ENCODE measurements at regions not wholly inside any gene's neighbourhood (a gene's known extent, or its start where the extent isn't known, plus 50 kb on each side); places are given as distances from the start of the nearest gene placed in this dataset.

GRCh38 chr9:118538959-118539358, 830.3 kb downstream of the BRINP1 start:
- TF ChIP-seq POLR2AphosphoS5 (IDR thresholded peaks at IDR 0.05; ENCODE audit: low read depth, low read length): no peak
- TF ChIP-seq TAF1 (IDR thresholded peaks at IDR 0.05; ENCODE audit: borderline replicate concordance, insufficient read depth, low read length): no peak
- TF ChIP-seq, protein P1, sequence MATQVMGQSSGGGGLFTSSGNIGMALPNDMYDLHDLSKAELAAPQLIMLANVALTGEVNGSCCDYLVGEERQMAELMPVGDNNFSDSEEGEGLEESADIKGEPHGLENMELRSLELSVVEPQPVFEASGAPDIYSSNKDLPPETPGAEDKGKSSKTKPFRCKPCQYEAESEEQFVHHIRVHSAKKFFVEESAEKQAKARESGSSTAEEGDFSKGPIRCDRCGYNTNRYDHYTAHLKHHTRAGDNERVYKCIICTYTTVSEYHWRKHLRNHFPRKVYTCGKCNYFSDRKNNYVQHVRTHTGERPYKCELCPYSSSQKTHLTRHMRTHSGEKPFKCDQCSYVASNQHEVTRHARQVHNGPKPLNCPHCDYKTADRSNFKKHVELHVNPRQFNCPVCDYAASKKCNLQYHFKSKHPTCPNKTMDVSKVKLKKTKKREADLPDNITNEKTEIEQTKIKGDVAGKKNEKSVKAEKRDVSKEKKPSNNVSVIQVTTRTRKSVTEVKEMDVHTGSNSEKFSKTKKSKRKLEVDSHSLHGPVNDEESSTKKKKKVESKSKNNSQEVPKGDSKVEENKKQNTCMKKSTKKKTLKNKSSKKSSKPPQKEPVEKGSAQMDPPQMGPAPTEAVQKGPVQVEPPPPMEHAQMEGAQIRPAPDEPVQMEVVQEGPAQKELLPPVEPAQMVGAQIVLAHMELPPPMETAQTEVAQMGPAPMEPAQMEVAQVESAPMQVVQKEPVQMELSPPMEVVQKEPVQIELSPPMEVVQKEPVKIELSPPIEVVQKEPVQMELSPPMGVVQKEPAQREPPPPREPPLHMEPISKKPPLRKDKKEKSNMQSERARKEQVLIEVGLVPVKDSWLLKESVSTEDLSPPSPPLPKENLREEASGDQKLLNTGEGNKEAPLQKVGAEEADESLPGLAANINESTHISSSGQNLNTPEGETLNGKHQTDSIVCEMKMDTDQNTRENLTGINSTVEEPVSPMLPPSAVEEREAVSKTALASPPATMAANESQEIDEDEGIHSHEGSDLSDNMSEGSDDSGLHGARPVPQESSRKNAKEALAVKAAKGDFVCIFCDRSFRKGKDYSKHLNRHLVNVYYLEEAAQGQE (IDR thresholded peaks at IDR 0.05; ENCODE audit: insufficient read depth in 1 of 2, low read depth in 2 of 2, low read length in 2 of 2): no peak
- no peak for TF ChIP-seq SIN3A (IDR thresholded peaks at IDR 0.05; ENCODE audit: borderline replicate concordance, insufficient read depth, low read length)
